HG03097 (cell line): ENCODE measurements at regions not wholly inside any gene's neighbourhood (a gene's known extent, or its start where the extent isn't known, plus 50 kb on each side); places are given as distances from the start of the nearest gene placed in this dataset.

Experiments used
- ATAC-seq: cut with Tn5 transposase; IDR thresholded peaks from one replicate; pipeline ENCODE4 v1.9.1; 2021; ENCODE audit not compliant: unreplicated experiment, low FRiP score

DNA sequence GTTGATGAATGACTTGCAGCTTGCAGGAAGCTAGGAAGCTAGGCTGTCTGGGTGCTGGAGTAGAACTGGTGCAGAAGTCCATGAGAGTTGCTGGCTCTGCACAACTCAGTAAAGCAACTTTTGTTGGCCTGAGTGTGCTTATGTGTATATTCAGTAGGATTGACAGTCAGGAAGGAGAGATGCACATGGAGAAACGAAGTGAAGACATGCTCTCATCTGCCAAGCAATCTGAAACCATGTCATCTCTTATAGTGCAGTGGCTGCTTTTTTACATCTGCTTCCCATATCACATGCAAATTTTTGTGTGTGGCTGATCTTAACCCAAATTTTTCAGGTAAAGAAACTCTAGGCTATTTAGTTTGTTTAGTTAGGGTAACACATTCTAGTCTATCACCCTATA, 252.4 kb upstream of the HS3ST5 start:
- ATAC-seq = no peak

GRCh38 chr6:114592506-114592905, 249.7 kb upstream of the HS3ST5 start:
- ATAC-seq = no peak

DNA sequence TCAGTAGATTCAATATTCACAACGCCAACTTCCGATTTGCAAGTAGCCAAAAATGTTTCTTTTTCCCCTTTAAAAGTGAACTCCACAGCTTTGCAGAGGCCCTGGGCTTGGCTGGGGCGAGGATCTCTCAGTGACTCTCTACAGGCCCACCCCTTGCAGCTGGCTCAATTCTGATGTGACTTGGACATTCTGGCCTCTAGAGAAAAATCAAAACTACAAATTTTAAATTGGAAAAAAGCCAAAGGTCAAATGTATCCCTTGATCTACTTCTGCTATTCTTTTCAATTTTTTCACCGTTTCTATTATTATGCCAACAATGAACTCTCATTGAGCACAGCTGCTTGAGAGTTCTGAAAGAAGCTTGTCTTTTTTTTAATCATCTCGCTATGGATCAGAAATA, 245.9 kb upstream of the HS3ST5 start:
- no peak for ATAC-seq

DNA sequence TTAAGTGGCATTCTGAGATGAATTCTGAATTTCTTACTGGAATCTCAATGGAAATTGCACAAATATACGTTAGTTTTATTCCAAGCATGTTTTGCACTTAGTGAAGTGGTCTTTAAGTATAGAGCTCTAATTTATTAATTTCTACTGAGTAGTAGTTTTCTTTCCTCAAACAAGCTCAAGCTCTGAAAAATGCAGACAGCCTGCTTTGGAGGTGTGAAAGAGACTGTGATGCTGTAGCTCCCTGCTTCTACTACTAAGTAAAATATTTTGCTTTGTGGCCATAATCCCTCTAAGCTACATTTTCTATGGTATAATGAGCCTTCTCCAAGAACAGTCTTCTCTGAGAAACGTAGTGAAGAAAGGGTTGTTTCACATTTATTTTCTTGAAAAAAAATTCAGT, 243.5 kb upstream of the HS3ST5 start:
- ATAC-seq = no peak

DNA sequence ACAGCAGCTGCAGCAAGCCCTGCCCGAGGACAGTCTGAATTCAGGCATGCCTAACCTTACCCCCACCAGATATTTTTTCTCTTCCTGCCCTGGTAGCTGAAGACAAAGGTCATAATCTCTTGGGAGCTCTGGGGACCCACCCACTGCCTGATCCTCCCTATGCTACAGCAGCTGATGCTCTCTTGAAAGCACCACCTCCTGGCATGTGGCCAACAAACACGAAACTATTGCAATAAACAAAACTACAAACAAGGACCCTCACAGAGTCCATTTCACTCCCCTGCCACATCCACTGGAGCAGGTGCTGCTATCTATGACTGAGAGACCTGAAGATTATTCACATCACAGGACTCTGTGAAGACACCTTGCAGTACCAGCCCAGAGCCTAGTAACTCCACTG, 238.5 kb upstream of the HS3ST5 start:
- no peak for ATAC-seq

GRCh38 chr6:114580882-114581281, 238.1 kb upstream of the HS3ST5 start:
- ATAC-seq = no peak

GRCh38 chr6:114579486-114579885, 236.7 kb upstream of the HS3ST5 start:
- no peak for ATAC-seq

- no peak for ATAC-seq
Measured at GRCh38 chr6:114577109-114577508, 234.3 kb upstream of the HS3ST5 start.

- no peak for ATAC-seq
Measured at GRCh38 chr6:114576330-114576729, 233.5 kb upstream of the HS3ST5 start.

DNA sequence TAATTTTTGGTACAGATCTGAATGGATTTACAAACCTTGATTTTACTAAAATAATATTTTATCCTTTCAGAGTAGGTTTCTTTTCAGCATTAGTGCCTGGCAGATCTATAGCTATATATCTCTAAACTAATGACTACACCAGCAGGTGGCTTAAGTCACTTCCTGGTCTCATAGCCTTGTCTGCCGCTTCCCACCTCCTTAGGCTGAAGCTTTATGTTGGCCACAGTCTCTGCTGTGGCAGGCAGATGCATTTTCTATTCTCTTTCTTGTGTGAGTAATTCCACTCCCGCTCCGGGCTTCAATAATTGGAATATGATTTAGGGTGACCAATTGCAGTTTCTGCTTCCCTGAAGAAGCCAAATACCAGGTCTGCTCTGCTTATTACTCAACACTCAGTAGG, 226.8 kb upstream of the HS3ST5 start:
- no peak for ATAC-seq

DNA sequence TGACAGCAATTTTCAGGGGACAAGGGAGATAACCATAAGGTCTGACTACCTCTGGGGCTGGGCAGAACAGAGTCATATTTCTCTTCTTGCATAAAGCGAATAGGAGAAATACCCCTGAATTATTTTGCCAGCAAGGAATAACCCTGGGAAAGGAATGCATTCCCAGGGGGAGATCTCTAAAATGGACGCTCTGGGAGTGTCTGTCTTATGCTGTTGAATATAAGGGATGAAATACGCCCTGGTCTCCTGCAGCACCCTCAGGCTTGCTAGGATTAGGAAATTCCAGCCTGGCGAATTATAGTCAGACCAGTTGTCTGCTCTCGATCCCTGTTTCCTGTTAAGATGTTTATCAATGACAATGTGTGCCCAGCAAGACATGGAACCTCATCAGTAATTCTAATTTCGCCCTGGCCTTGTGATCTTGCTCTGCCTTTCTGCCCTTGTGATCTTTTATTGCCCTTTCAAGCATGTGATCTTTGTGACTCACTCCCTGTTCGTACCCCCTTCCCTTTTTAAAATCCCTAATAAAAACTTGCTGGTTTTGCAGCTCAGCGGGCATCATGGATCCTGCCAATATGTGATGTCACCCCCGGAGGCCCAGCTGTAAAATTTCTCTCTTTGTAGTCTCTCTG, 221.6 kb upstream of the HS3ST5 start:
- ATAC-seq = no peak

GRCh38 chr6:114559419-114559818, 216.6 kb upstream of the HS3ST5 start:
- no peak for ATAC-seq

- ATAC-seq = no peak
Measured at GRCh38 chr6:114558153-114558552, 215.3 kb upstream of the HS3ST5 start.

DNA sequence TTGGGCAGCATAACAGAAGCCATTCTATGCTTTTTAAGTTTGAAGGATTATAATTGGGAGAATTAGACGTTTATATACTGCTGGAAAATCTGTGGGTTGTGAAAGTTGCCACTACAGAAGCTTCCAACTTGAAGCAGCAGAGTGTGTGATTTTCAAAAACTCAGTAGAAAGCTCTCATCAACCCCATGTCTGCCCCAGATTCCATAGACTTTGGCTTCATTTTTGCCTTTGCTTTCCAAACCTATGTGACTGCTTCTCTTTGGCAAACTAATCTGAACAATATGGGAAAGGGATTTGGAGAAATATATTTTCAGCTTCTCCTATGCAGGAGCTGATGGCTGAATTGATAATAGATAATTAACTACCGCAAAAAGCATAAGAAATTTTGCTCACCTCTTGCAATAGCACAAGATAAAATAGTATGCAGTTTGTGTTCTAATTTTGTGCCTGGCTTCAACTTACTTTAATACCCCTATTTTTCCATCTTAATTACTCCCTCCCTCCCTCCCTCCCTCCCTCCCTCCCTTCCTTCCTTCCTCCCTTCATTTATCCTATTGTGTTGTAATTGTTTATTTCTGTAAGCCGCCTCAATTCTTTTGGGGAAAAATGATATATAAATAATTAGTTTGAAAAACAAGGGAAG, 214.1 kb upstream of the HS3ST5 start:
- ATAC-seq = no peak

DNA sequence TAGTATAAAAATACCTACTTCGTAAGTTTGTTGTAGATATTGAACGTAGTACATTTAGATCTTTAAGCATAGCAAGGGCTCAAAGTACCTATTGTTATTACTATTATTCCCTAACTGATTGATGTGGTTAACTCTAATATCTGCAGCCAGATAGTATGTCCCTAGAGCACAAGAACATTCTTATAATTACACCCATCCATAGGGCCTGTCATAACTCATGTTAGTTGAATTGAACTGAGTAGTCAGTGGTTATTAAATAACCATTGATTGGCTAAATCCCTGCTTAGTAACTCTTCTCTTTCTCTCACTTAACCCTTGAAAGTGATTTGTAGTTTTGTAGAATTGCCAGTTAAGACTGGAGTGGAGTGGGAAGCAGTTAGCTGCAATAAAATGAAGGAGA, 207.5 kb upstream of the HS3ST5 start:
- no peak for ATAC-seq

GRCh38 chr6:114543696-114544095, 200.9 kb upstream of the HS3ST5 start:
- no peak for ATAC-seq

DNA sequence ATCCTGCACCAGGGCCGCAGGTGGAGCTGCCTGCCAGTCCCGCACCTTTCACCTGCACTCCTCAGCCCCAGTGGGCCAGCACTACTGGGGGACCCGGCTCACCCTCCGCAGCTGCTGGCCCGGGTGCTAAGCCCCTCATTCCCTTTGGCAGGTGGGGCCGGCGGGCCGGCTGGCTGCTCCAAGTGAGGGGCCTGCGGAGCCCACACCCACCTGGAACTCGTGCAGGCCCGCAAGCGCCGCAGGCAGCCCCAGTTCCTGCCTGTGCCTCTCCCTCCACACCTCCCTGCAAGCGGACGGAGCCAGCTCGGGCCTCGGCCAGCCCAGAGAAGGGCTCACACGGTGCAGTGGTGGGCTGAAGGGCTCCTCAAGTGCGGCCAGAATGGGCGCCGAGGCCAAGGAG, 199.0 kb upstream of the HS3ST5 start:
- ATAC-seq = no peak

GRCh38 chr6:114537977-114538376, 195.2 kb upstream of the HS3ST5 start:
- no peak for ATAC-seq

DNA sequence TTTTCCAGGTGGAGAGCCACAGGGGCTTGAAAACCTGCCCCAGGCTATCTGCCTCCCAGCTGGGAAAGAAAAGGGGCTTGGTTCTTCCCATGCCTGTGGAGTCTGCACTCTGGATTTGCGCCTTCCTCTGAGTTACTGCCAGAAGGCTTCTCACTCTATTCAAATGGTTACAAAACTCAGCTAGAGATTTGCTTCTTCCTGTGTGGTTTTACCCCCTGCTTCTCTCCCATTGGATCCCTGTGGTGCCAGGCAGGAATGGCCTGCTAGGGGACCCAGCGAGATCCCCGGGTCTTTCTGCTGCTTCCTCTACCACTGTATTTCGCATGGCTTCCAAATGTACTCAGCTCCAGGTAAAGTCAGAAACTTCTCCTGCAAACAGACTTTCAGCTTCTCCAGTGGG, 192.0 kb upstream of the HS3ST5 start:
- ATAC-seq = no peak

GRCh38 chr6:114524081-114524480, 181.3 kb upstream of the HS3ST5 start:
- ATAC-seq = no peak

DNA sequence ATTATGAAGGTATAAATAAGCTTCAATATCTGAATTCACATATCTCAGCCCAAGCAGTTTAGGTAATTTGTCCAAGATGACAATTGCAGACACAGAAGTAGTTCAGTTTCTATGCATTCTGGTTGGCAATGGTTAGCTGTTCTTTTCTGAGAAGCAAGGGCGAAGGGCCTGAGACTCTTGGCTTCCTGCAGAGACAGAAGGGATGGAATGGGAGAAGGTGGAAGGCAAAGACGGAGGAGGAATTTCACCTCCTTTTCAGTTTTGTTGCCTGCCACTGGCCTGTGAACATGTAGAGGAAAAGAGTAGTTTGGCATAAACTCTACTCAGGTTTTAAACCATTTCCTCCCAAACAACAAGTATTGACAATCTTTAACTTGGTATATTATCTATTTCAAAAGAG, 180.7 kb upstream of the HS3ST5 start:
- ATAC-seq = no peak

DNA sequence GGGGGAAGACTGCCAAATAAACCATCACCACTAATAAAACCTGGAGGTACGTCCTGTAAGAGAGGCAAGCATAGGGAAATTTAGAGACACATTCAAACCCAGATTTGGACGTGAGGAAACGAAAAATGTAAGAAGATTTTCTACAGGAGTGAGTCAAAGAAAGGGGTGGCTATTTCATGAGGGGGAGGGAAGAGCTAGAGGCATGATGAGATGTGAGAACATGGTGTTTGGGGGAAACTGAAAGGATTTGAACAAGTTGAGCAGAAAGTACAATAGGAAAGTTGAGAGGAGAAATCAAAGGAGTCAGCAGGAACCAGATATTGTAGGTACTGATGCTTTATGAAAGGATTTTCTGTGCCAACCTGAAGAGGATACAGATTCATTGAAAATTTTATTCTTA, 179.1 kb upstream of the HS3ST5 start:
- ATAC-seq = no peak

DNA sequence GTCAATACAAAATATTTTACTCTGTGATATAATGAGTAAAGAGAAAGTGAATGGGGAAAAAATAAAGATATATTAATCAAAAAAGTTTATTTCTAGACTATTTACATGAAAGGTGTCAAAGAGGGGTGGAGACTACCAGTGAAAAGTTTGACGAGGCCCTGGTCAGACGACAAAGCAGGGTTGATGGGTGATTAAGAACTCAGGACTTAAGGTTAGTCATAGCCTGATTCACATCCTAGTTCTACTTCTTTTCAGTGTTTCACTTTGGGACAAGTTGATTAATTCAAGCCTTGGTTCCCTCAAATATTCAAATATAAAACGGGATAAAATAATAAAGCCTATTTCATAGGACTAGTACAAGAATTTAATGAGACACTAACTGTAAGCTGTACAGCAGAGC, 178.2 kb upstream of the HS3ST5 start:
- ATAC-seq = no peak
